KBM-7 (cell line): ENCODE measurements at regions not wholly inside any gene's neighbourhood (a gene's known extent, or its start where the extent isn't known, plus 50 kb on each side); places are given as distances from the start of the nearest gene placed in this dataset.

Source experiments
- DNase-seq: peaks from one replicate; pipeline ENCODE4 v3.0.0-alpha.2; 2015
- in situ Hi-C: fragments of 300-500 bp; cut with MboI; formaldehyde crosslinking; loops from 2 replicates; pipeline ENCODE4 v1.14.3; 2020; ENCODE audit warnings: low sequenced_read_pairs, low pct_unique_long_range_greater_than_20kb, mixed read lengths

DNA sequence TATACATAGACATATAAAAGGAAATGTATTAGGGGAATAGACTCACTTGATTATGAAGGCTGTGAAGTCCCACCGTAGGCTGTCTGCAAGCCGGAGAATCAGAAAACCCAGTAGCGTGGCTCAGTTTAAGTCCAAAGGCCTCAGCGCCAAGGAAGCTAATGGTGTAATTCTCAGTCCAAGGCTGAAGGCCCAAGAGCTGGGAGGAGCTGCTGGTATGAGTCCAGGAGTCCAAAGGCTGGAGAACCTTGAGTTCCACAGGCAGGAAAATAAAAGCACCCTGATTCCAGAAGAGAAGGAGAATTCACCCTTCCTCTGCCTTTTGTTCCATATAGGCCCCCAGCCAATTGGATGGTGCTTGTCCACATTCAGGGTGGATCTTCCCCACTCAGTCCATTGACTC lies 166.2 kb upstream of the TAC1 start:
- DNase-seq: no peak
- in situ Hi-C loops: no loop called here

GRCh38 chr7:97573065-97573464 lies 158.8 kb upstream of the TAC1 start:
- DNase-seq: no peak
- in situ Hi-C loops: no loop called here

- no peak for DNase-seq
- in situ Hi-C loops: no loop called here
These were observed 155.8 kb upstream of the TAC1 start for GRCh38 chr7:97576043-97576442.

GRCh38 chr7:97578225-97578624 lies 153.7 kb upstream of the TAC1 start:
- in situ Hi-C loops: no loop called here
- no peak for DNase-seq

DNA sequence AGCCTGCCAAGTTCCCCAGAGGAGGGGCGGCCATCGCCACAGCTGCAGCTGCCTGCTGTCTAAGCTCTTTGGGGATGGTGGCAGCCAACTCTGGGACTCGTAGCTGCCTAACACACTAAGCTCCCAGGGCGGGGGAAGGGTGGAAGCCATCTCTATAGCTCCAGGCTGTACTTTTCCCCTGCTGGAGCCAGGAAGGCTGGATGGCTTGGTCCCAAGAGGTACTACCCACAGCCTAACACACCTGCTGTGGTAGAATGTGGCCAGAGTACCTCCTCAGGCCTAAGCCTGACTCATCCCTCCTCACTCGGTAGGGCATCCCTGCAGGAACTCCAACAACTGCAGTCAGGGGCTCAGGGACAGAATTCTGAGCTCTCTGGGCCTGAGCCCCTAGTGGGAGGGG lies 151.7 kb upstream of the TAC1 start:
- DNase-seq: no peak
- in situ Hi-C loops: no loop called here

DNA sequence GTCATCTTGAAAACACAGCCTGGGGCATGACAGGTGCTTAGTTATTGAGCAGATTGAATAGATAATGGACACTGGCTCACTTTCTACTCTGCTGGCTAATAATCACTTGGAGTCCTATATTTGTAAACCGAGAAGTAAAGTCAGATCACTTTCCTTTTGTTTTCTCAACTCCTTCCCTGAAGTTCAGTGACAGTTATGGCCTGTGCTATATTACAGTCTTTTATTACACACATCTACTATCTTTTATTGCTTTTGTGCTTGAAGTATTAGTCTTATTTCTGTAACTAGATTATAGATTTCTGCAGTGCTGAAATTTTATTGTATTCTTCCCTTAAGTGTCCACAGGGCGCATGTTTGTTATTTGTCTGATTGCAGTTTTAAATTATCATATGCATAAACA lies 136.4 kb upstream of the TAC1 start:
- in situ Hi-C loops: no loop called here
- no peak for DNase-seq

GRCh38 chr7:97601931-97602457 lies 129.9 kb upstream of the TAC1 start:
- no peak for DNase-seq
- in situ Hi-C loops: no loop called here

DNA sequence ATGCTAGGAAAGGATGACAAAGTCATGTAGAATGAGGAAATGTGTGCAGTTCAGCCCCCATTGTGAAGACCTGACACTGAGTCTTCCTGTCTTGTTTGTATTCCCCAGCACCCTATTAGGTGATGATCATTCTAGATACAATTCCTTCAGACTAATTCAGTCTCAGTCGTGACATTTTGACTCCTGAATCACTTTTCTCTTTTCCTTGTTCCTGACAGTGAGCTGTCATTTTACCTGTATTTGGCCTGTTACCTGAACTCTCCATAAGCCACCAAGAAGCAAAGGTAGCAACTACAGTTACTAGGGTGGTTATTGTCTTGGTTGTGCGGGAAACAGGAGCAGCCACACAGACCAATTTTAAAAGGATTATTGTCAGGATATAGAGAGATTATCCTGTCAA lies 111.4 kb upstream of the TAC1 start:
- in situ Hi-C loops: no loop called here
- no peak for DNase-seq

GRCh38 chr7:97623333-97623732 lies 108.6 kb upstream of the TAC1 start:
- no peak for DNase-seq
- in situ Hi-C loops: no loop called here

DNA sequence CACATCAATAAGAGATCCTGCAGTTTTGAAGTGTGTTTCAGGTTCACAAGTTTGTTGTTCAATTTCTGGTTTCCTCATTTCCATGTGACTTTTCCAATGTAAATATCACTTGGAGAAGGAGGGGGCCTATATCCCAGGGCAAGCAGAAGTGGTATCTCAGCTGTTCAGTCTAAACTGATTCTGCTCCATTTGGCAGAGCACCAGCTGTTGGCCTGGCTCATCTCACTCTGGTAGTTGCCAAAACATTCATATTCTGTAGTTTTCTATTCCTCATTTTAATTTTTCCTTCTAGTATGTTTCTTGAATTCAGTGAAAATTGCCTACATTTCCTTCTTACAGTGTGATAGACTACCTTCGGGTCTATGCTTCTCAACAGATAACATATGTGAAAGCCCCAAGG lies 101.8 kb upstream of the TAC1 start:
- in situ Hi-C loops: no loop called here
- DNase-seq: no peak

DNA sequence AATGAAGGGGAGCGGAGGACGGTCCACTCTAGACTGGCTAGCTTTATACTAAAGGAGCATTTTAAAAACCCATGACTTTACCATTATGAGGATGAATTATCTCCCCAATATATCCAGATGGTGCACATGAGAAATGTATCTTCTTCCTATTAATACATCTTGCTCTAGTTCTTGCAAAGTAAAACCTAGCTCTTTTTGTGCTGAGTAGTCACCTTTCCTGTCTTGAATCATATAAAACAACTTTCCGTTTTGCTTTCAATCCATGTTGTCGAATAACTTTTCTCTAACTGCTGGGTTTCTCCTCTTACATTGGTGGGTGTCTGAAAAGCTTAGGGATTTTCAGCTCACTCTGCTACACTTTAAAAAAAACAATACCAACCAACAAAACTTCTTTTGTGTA lies 96.3 kb upstream of the TAC1 start:
- no peak for DNase-seq
- in situ Hi-C loops: no loop called here

DNA sequence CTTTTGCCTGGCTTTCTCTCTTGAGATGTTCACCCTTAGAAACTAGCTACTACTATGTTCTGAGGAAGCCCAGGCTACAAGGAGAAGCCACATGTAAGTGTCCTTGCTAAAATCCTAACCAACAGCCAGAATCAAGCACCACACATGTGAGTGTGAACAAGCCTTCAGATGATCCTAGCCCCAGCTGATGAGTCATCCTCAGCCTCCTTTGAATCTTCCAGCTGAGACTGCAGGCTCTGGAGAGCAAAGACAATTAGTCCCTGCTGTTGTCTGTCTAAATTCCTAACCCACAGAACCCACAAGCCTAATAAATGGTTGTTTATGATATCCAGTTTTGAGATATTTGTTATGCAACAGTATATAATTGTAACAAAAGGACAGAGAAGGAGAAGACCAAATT lies 92.8 kb upstream of the TAC1 start:
- in situ Hi-C loops: no loop called here
- no peak for DNase-seq

- in situ Hi-C loops: no loop called here
- DNase-seq: no peak
These were observed 72.4 kb upstream of the TAC1 start for GRCh38 chr7:97659363-97660045.

DNA sequence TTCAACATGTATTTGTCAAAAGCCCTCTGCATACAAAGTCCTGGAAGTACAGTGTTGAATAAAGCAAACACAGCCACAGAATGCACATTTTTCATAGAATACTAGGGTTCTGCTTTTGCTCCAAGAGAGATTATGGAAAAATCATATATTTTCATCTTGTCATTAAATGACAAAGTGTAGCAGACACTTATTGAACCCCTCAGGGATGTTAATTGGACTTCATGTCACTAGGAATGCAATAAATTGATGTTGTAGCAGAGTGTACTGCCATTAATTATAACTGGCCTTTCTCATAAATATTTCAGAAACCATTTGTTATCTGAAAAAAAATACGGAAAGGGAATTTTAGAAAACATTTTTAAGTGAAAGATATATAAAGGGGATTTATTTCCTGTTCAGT lies 64.5 kb upstream of the TAC1 start:
- DNase-seq: no peak
- in situ Hi-C loops: no loop called here

- DNase-seq: no peak
- in situ Hi-C loops: no loop called here
These were observed 60.3 kb upstream of the TAC1 start for GRCh38 chr7:97671571-97671970.

GRCh38 chr7:97680622-97681021 lies 51.3 kb upstream of the TAC1 start:
- in situ Hi-C loops: no loop called here
- no peak for DNase-seq
